ENCODE measurements at regions not wholly inside any gene's neighbourhood (a gene's known extent, or its start where the extent isn't known, plus 50 kb on each side); places are given as distances from the start of the nearest gene placed in this dataset.

GRCh38 chr6:15747354-15747883 is 84.6 kb upstream of the DTNBP1 start:
- no peak for TF ChIP-seq CEBPB (IDR thresholded peaks at IDR 0.05)
- no peak for TF ChIP-seq ZBTB7A (IDR thresholded peaks at IDR 0.05; ENCODE audit: low read depth)
- TF ChIP-seq TEAD4 (IDR thresholded peaks at IDR 0.05), result no peak
- TF ChIP-seq EP300 (IDR thresholded peaks at IDR 0.05; ENCODE audit: borderline replicate concordance), result no peak

GRCh38 chr6:15745781-15746180 is 83.0 kb upstream of the DTNBP1 start:
- no peak for TF ChIP-seq REST (IDR thresholded peaks at IDR 0.05; ENCODE audit: low read depth)
- no peak for TF ChIP-seq TEAD4 (IDR thresholded peaks at IDR 0.05)
- TF ChIP-seq USF1 (IDR thresholded peaks at IDR 0.05), result no peak

- no peak for TF ChIP-seq TAF1 (IDR thresholded peaks at IDR 0.05; ENCODE audit: low read depth)
- no peak for TF ChIP-seq ZBTB7A (IDR thresholded peaks at IDR 0.05; ENCODE audit: low read depth)
- no peak for TF ChIP-seq USF1 (IDR thresholded peaks at IDR 0.05)
- no peak for TF ChIP-seq FOXM1 (IDR thresholded peaks at IDR 0.05; ENCODE audit: borderline replicate concordance, low read depth)
- TF ChIP-seq EP300 (IDR thresholded peaks at IDR 0.05; ENCODE audit: borderline replicate concordance), result no peak
- TF ChIP-seq YY1 (IDR thresholded peaks at IDR 0.05; ENCODE audit: low read depth), result no peak
- no peak for TF ChIP-seq RAD21 (IDR thresholded peaks at IDR 0.05; ENCODE audit: low read depth)
- no peak for TF ChIP-seq CREB1 (IDR thresholded peaks at IDR 0.05; ENCODE audit: low read depth)
- TF ChIP-seq EGR1 (IDR thresholded peaks at IDR 0.05), result no peak
- no peak for TF ChIP-seq CEBPB (IDR thresholded peaks at IDR 0.05)
- no peak for TF ChIP-seq TCF12 (IDR thresholded peaks at IDR 0.05; ENCODE audit: low read depth)
- TF ChIP-seq REST (IDR thresholded peaks at IDR 0.05; ENCODE audit: low read depth), result no peak
- TF ChIP-seq NFIC (IDR thresholded peaks at IDR 0.05), result no peak
- TF ChIP-seq MAX (IDR thresholded peaks at IDR 0.05), result no peak
- TF ChIP-seq TEAD4 (IDR thresholded peaks at IDR 0.05), result no peak
These were observed 82.1 kb upstream of the DTNBP1 start for GRCh38 chr6:15744818-15745402.

GRCh38 chr6:15741405-15741804 is 78.6 kb upstream of the DTNBP1 start:
- TF ChIP-seq REST (IDR thresholded peaks at IDR 0.05; ENCODE audit: low read depth) (no peak), ZBTB7A (IDR thresholded peaks at IDR 0.05; ENCODE audit: low read depth) (no peak)

DNA sequence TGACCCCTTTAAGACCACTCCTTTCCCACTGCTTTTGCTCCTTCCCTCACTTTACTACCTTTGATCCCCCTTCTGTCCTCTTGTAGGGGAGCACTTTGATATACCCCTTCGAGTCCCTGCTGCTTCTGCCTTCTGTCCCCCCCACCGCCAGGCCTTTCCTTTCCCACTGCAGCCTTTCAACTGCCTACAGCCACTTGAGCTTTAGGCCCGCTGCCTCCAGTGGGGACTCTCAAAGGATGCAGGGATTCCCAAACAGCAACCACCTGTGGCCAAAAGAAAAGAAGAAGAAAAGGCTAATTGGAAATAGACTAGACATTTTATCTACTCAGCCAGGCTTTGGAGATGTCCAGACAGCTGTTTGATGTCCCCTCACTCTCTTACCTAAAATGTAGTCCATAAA is 77.0 kb upstream of the DTNBP1 start:
- no peak for TF ChIP-seq EGR1 (IDR thresholded peaks at IDR 0.05)
- TF ChIP-seq MAX (IDR thresholded peaks at IDR 0.05), result no peak

GRCh38 chr6:15739353-15739752 is 76.5 kb upstream of the DTNBP1 start:
- TF ChIP-seq TEAD4 (IDR thresholded peaks at IDR 0.05), result no peak
- no peak for TF ChIP-seq CEBPB (IDR thresholded peaks at IDR 0.05)
- no peak for TF ChIP-seq TAF1 (IDR thresholded peaks at IDR 0.05; ENCODE audit: low read depth)
- TF ChIP-seq NFIC (IDR thresholded peaks at IDR 0.05), result no peak
- no peak for TF ChIP-seq YY1 (IDR thresholded peaks at IDR 0.05; ENCODE audit: low read depth)
- no peak for TF ChIP-seq EP300 (IDR thresholded peaks at IDR 0.05; ENCODE audit: borderline replicate concordance)
- no peak for TF ChIP-seq USF1 (IDR thresholded peaks at IDR 0.05)
- TF ChIP-seq FOXM1 (IDR thresholded peaks at IDR 0.05; ENCODE audit: borderline replicate concordance, low read depth), result no peak
- no peak for TF ChIP-seq TCF12 (IDR thresholded peaks at IDR 0.05; ENCODE audit: low read depth)
- TF ChIP-seq ZBTB7A (IDR thresholded peaks at IDR 0.05; ENCODE audit: low read depth), result no peak
- TF ChIP-seq RAD21 (IDR thresholded peaks at IDR 0.05; ENCODE audit: low read depth), result no peak
